Omental fat pad (tissue), 3 donors: ENCODE measurements at regions not wholly inside any gene's neighbourhood (a gene's known extent, or its start where the extent isn't known, plus 50 kb on each side); places are given as distances from the start of the nearest gene placed in this dataset.
"Not testable (repeated sequence)": the region's sequence is repeated elsewhere in the genome, so short reads cannot be mapped to it uniquely, and the experiment has no call there.

Experiments used
- ATAC-seq: fragments of 150-250 bp; one replicate; pipeline ENCODE4 v1.9.1; 2016; ENCODE audit warnings: mild to moderate bottlenecking, moderate library complexity; ENCODE audit not compliant: low FRiP score
- DNase-seq: peaks from one replicate; pipeline ENCODE4 v3.0.0-alpha.2; 2019; ENCODE audit warnings: low spot score
- CTCF ChIP-seq, 3 donors: fragments of 450-650 bp; IDR thresholded peaks; one replicate each; pipeline ENCODE4 v1.5.1; 2016 to 2017; ENCODE audit warnings: antibody characterized with exemption in 3 of 3, mild to moderate bottlenecking in 3 of 3, moderate library complexity in 2 of 3

GRCh38 chr7:51824050-51824449 is 507.4 kb upstream of the COBL start:
- ATAC-seq (no peak), DNase-seq (no peak)
- TF ChIP-seq CTCF (IDR thresholded peaks at IDR 0.05), result no peak

GRCh38 chr7:51823437-51823836 is 506.8 kb upstream of the COBL start:
- ATAC-seq (no peak), DNase-seq (no peak)
- no peak for TF ChIP-seq CTCF (IDR thresholded peaks at IDR 0.05)

- ATAC-seq (no peak), DNase-seq (no peak)
- TF ChIP-seq CTCF (IDR thresholded peaks at IDR 0.05), result no peak
Measured at GRCh38 chr7:51817694-51818225, 501.2 kb upstream of the COBL start.

- not testable (repeated sequence) for DNase-seq, ATAC-seq
Measured at GRCh38 chr7:51805783-51806431, 489.3 kb upstream of the COBL start.

- ATAC-seq (no peak), DNase-seq (no peak)
- TF ChIP-seq CTCF (IDR thresholded peaks at IDR 0.05), result no peak
Measured at GRCh38 chr7:51802718-51803117, 486.1 kb upstream of the COBL start.

GRCh38 chr7:51797371-51797770 is 480.8 kb upstream of the COBL start:
- DNase-seq (no peak), ATAC-seq (no peak)
- no peak for TF ChIP-seq CTCF (IDR thresholded peaks at IDR 0.05)

- ATAC-seq (no peak), DNase-seq (no peak)
- TF ChIP-seq CTCF (IDR thresholded peaks at IDR 0.05), result no peak
Measured at GRCh38 chr7:51792796-51793195, 476.2 kb upstream of the COBL start.
